ENCODE measurements at regions not wholly inside any gene's neighbourhood (a gene's known extent, or its start where the extent isn't known, plus 50 kb on each side); places are given as distances from the start of the nearest gene placed in this dataset.

DNA sequence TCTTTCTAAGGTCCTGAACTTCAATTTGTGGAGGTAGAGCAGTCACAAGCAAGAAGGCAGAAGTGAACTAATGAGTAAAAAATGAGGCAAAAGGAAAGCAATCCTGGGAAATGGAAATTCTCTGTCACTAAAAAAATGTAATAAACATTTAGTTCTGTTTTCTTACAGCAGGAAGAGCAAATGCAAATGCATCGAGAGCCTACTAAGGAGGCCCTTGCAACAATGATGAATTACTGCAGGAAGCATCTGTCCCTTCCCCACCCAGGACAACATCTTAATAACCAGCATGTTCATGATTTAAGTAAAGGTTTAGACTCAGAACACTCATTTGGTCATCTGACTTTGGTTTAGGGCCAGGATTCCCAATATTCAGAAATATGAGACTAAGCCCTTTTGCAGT is 341.4 kb upstream of the NOCT start:
- Histone ChIP-seq H3K9me3 (ENCODE audit: low read depth, low read length) (no peaks in the 10 kb centered on the region), H3K27ac (no peak overlapping the region), H3K9ac (ENCODE audit: insufficient read length) (no peak overlapping the region), H3K4me3 (no peak overlapping the region), H3K36me3 (ENCODE audit: insufficient read depth, low read length) (no peaks in the 10 kb centered on the region)
- TF ChIP-seq FOXP2 (optimal IDR thresholded peaks at IDR 0.05; ENCODE audit: control extremely low read depth, extremely low read length, insufficient read depth) (no peak), POLR2AphosphoS5 (IDR thresholded peaks at IDR 0.05; ENCODE audit: borderline replicate concordance, low read depth, low read length) (no peak), EZH2 (IDR thresholded peaks at IDR 0.05) (no peak)
- no peak for DNase-seq (ENCODE audit: low read depth, low spot score)

DNA sequence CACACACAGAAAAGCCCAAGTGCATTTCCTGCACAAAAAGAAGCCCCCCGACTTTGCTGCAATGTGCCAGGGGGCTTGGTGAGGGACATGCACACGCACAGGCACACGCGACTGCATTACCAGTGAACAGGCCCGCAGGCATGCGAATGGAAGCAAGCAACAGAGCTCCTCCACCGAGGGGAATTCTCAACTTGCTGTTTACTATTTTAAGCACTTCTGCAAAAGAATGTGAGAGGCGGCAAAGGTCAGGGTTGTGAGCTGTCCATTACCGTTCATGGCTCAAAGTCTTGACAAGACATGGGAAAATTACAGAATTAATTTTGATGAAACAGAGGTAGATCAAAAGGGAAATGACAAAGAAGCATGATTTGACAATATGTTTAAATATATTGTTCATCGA is 342.5 kb upstream of the NOCT start:
- TF ChIP-seq EZH2 (IDR thresholded peaks at IDR 0.05), result no peak
- TF ChIP-seq POLR2AphosphoS5 (IDR thresholded peaks at IDR 0.05; ENCODE audit: borderline replicate concordance, low read depth, low read length), result no peak
- no peak for TF ChIP-seq FOXP2 (optimal IDR thresholded peaks at IDR 0.05; ENCODE audit: control extremely low read depth, extremely low read length, insufficient read depth)
- no peak overlapping the region for H3K27ac ChIP-seq
- H3K9ac ChIP-seq (ENCODE audit: insufficient read length), result no peak overlapping the region
- no peak overlapping the region for H3K4me3 ChIP-seq
- DNase-seq (ENCODE audit: low read depth, low spot score), result no peak
- no peaks in the 10 kb centered on the region for H3K36me3 ChIP-seq (ENCODE audit: insufficient read depth, low read length)
- no peaks in the 10 kb centered on the region for H3K9me3 ChIP-seq (ENCODE audit: low read depth, low read length)

DNA sequence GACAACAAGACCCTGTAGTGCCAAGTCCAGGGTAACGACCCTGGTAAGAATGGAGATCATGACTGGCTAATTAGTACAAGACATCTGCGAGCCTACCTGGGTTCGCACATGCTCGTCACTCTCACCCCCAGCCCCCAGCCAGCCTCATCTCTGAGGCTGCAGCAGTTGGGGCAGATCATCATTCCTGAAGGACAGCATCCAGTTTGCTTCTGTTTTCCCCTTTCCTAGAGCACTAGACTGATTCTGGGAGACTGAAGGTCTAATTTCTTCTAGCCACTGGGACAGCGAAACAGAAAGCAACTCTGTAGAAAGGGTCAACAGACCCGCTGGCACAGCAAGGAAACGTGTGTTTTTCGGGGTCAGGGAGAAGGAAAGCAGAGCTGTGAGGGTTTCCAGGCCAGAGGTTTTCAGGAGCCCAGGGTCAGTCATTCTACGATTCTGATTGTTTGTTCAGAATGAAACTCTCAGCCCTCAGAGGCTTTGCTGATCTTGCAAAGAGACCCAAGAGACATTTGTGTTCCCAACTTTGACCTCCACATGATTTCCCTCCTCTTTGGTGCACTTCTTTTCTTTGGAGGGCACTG is 343.1 kb upstream of the NOCT start:
- Histone ChIP-seq H3K9me3 (ENCODE audit: low read depth, low read length) (no peaks in the 10 kb centered on the region), H3K36me3 (ENCODE audit: insufficient read depth, low read length) (no peaks in the 10 kb centered on the region), H3K27ac (no peak overlapping the region), H3K4me3 (no peak overlapping the region), H3K9ac (ENCODE audit: insufficient read length) (no peak overlapping the region)
- no peak for DNase-seq (ENCODE audit: low read depth, low spot score)
- no peak for TF ChIP-seq EZH2 (IDR thresholded peaks at IDR 0.05)
- TF ChIP-seq FOXP2 (optimal IDR thresholded peaks at IDR 0.05; ENCODE audit: control extremely low read depth, extremely low read length, insufficient read depth), result no peak
- no peak for TF ChIP-seq POLR2AphosphoS5 (IDR thresholded peaks at IDR 0.05; ENCODE audit: borderline replicate concordance, low read depth, low read length)

DNA sequence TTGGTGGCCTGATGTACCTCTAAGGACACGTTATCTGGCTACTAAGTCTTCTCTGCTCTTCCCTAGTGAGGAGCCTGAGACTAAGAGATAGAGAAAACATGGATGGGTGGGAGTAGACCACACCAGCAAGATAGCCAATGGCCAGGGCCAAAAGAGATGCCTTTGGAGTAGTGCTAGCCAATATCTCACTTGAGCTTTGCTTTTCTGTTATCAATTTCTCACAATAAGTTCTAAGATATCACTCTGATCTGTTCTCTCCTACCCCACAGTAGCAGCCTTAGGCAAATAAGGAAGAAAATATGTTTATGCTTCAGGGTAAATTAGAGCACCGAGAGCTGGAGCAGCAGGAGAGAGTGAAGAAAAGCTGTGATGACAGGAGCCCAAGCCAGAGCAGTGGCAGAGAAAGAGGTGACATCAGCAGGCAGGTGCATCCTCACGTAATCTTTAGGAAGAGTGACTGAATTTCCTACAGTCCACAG is 343.9 kb upstream of the NOCT start:
- Histone ChIP-seq H3K4me3 (no peak overlapping the region), H3K9me3 (ENCODE audit: low read depth, low read length) (no peaks in the 10 kb centered on the region), H3K36me3 (ENCODE audit: insufficient read depth, low read length) (no peaks in the 10 kb centered on the region), H3K9ac (ENCODE audit: insufficient read length) (no peak overlapping the region), H3K27ac (no peak overlapping the region)
- DNase-seq (ENCODE audit: low read depth, low spot score), result no peak
- TF ChIP-seq POLR2AphosphoS5 (IDR thresholded peaks at IDR 0.05; ENCODE audit: borderline replicate concordance, low read depth, low read length) (no peak), EZH2 (IDR thresholded peaks at IDR 0.05) (no peak), FOXP2 (optimal IDR thresholded peaks at IDR 0.05; ENCODE audit: control extremely low read depth, extremely low read length, insufficient read depth) (no peak)

DNA sequence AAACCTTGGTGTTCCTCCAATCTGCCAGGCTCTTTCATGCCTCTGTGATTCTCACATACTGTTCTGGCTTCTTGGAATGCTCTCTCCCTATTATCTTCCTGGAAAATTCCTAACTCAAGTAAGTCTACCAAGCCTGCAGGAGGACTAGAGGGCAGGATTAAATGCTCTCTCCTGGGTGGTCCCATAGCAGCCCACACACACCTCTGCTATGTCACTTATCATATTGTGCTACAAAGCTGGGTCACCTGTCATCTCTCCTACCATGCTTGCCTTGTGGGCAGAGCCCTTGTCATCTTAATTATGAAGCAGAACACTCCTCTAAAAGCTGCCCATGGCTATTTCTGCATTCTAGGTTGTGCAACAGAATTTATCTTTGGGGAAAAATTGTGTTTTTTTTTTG is 344.5 kb upstream of the NOCT start:
- TF ChIP-seq POLR2AphosphoS5 (IDR thresholded peaks at IDR 0.05; ENCODE audit: borderline replicate concordance, low read depth, low read length), result no peak
- TF ChIP-seq EZH2 (IDR thresholded peaks at IDR 0.05), result no peak
- no peak for TF ChIP-seq FOXP2 (optimal IDR thresholded peaks at IDR 0.05; ENCODE audit: control extremely low read depth, extremely low read length, insufficient read depth)
- no peak for DNase-seq (ENCODE audit: low read depth, low spot score)
- no peak overlapping the region for H3K4me3 ChIP-seq
- H3K27ac ChIP-seq, result no peak overlapping the region
- no peak overlapping the region for H3K9ac ChIP-seq (ENCODE audit: insufficient read length)
- no peaks in the 10 kb centered on the region for H3K36me3 ChIP-seq (ENCODE audit: insufficient read depth, low read length)
- no peaks in the 10 kb centered on the region for H3K9me3 ChIP-seq (ENCODE audit: low read depth, low read length)

- no peaks in the 10 kb centered on the region for H3K36me3 ChIP-seq (ENCODE audit: insufficient read depth, low read length)
- no peaks in the 10 kb centered on the region for H3K9me3 ChIP-seq (ENCODE audit: low read depth, low read length)
- no peak overlapping the region for H3K27ac ChIP-seq
- no peak overlapping the region for H3K4me3 ChIP-seq
- H3K9ac ChIP-seq (ENCODE audit: insufficient read length), result no peak overlapping the region
- TF ChIP-seq POLR2AphosphoS5 (IDR thresholded peaks at IDR 0.05; ENCODE audit: borderline replicate concordance, low read depth, low read length) (no peak), FOXP2 (optimal IDR thresholded peaks at IDR 0.05; ENCODE audit: control extremely low read depth, extremely low read length, insufficient read depth) (no peak), EZH2 (IDR thresholded peaks at IDR 0.05) (no peak)
- no peak for DNase-seq (ENCODE audit: low read depth, low spot score)
Measured at GRCh38 chr4:138670681-138671080, 344.9 kb upstream of the NOCT start.

DNA sequence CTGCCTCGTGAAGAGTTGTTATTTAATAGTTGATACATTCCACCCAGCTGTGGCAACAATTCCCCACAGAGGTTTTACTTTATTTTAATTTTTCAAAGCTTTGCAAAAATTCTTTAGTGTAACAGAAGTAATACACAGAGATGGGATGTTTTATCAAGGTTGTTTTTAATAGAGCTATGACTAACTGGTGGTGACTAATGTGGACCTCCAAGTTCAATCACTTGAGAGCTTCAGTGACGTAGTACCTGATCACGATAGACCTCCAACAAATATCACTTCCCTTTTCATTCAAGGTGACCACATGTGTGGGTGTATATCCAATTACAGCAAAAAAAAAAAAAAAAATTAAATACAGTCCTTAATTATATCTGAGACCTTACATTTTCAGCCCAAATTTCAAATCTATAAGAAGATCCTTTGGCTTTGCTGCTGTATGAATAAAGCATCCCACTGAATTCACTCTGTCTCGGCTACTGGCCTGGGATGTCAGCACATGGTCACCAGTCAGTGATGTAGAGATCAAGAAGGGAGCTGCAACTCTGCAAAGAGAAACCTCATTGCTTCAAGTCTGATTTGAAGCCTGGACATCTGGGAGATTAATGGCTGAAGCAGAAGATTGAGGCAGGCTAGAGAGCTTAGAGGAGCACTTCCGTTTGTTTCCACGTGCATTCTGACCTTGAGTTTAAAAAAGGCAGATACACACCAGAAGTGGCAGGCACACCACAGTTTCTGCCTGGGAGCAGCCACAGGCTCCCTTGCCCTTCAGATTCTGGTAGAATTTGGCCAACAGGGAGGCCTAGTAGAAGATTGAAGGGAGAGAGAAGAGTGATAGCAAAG is 345.9 kb upstream of the NOCT start:
- Histone ChIP-seq H3K9ac (ENCODE audit: insufficient read length) (no peak overlapping the region), H3K36me3 (ENCODE audit: insufficient read depth, low read length) (no peaks in the 10 kb centered on the region), H3K27ac (no peak overlapping the region), H3K9me3 (ENCODE audit: low read depth, low read length) (no peaks in the 10 kb centered on the region), H3K4me3 (no peak overlapping the region)
- no peak for TF ChIP-seq POLR2AphosphoS5 (IDR thresholded peaks at IDR 0.05; ENCODE audit: borderline replicate concordance, low read depth, low read length)
- no peak for TF ChIP-seq EZH2 (IDR thresholded peaks at IDR 0.05)
- no peak for TF ChIP-seq FOXP2 (optimal IDR thresholded peaks at IDR 0.05; ENCODE audit: control extremely low read depth, extremely low read length, insufficient read depth)
- no peak for DNase-seq (ENCODE audit: low read depth, low spot score)

DNA sequence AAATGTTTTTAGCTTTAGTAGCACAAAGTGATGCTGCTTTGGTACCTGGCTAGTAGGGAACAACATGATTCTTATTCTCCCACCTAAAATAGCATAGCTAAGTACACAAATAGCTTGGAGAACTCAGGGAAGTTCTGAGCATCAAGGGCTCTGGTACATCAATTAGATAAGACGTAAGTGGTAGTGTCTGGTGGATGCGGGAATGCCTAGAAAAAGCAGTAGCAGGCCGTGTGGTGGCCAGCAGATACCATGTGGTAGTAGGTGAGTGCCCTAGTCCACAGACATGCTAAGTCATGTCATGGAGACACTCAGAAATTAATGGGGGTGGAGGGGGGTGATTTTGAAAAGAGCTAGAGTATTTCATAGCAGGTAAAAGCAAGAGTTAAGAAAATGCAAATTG is 347.3 kb upstream of the NOCT start:
- H3K9ac ChIP-seq (ENCODE audit: insufficient read length), result no peak overlapping the region
- no peak overlapping the region for H3K4me3 ChIP-seq
- H3K9me3 ChIP-seq (ENCODE audit: low read depth, low read length), result no peaks in the 10 kb centered on the region
- H3K27ac ChIP-seq, result no peak overlapping the region
- no peaks in the 10 kb centered on the region for H3K36me3 ChIP-seq (ENCODE audit: insufficient read depth, low read length)
- TF ChIP-seq EZH2 (IDR thresholded peaks at IDR 0.05) (no peak), POLR2AphosphoS5 (IDR thresholded peaks at IDR 0.05; ENCODE audit: borderline replicate concordance, low read depth, low read length) (no peak), FOXP2 (optimal IDR thresholded peaks at IDR 0.05; ENCODE audit: control extremely low read depth, extremely low read length, insufficient read depth) (no peak)
- no peak for DNase-seq (ENCODE audit: low read depth, low spot score)
